ENCODE measurements at regions not wholly inside any gene's neighbourhood (a gene's known extent, or its start where the extent isn't known, plus 50 kb on each side); places are given as distances from the start of the nearest gene placed in this dataset.

DNA sequence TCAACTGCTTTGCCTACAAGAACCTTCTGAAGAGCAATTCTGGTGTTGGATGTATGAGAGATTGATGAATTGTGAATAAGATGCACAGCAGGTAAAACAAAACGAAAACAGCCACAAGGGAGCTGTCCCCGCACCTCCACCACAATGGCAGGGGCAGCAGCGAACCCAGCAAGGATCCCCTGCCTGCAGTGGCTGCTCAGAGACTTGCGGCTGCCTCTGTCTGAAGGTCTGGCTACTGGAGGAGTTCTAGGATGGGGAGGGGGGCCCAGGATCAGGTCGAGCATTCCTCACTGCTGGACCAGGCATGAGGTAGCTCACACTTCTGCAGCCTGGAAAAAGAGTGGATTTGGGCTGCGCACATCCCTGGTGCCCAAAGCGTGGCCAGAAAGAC, 523.5 kb downstream of the CDH26 start:
- TF ChIP-seq, protein P1, sequence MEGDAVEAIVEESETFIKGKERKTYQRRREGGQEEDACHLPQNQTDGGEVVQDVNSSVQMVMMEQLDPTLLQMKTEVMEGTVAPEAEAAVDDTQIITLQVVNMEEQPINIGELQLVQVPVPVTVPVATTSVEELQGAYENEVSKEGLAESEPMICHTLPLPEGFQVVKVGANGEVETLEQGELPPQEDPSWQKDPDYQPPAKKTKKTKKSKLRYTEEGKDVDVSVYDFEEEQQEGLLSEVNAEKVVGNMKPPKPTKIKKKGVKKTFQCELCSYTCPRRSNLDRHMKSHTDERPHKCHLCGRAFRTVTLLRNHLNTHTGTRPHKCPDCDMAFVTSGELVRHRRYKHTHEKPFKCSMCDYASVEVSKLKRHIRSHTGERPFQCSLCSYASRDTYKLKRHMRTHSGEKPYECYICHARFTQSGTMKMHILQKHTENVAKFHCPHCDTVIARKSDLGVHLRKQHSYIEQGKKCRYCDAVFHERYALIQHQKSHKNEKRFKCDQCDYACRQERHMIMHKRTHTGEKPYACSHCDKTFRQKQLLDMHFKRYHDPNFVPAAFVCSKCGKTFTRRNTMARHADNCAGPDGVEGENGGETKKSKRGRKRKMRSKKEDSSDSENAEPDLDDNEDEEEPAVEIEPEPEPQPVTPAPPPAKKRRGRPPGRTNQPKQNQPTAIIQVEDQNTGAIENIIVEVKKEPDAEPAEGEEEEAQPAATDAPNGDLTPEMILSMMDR (conservative IDR thresholded peaks at IDR 0.05), result no peak
- no peak for TF ChIP-seq ZFX (IDR thresholded peaks at IDR 0.05)
